ENCODE measurements at regions not wholly inside any gene's neighbourhood (a gene's known extent, or its start where the extent isn't known, plus 50 kb on each side); places are given as distances from the start of the nearest gene placed in this dataset.

DNA sequence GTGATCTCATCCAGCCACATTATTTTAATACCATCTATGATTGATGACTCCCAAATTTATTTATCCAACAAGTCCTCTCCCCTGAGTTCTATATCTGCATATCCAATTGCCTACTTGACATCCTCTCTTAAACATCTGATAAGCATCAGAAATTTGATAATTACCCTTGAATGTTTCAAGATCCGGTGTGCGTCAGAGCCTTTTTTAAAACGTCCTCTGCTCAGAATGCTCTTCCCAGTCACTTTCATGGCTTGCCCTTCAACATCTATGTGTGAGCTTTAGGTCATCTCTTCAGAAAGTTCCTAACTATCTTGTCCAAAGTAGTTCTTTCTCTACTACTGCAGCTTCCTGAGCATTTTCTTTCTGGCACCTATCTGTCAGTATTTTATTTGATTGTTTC lies 364.3 kb downstream of the PLPP3 start:
- DNase-seq = no peak

DNA sequence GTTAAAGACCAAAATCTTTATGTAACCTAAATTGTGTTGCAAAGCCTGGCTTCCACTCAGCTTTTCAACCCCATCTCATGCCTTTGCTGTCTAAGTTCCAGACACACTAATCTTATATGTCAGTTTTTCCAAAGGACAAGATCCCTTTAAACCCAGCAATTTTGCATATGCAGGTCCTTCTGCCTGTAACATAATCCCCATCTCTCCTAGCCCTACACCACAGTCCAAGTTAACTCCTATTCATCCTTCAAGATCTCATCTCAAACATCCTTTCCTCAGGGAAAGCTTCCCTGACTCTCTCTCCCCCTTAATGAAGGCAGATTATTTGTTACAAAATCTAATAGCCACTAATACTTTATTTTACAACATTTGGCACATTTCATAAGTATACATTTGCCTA lies 366.3 kb downstream of the PLPP3 start:
- no peak for DNase-seq

GRCh38 chr1:56212143-56212542 lies 367.2 kb downstream of the PLPP3 start:
- no peak for DNase-seq

DNA sequence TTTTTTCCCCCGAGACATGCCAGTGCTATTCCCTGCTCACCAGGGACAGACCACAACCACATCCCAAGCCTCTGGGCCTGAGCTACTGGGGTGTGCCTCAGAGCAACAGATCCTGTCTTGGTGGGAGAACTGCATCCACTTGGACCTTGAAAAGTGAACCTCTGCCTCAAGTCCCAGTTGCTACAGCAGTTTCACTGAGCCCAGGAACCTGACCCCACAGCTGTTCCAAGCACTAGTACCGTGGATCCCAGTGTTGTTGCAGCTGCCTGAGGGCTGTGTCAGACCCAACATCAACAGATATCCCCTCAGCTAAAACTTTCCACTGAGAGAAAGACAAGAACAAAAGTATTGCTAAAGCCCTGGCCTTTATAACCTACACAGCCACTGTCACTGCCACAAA lies 373.0 kb downstream of the PLPP3 start:
- no peak for DNase-seq

DNA sequence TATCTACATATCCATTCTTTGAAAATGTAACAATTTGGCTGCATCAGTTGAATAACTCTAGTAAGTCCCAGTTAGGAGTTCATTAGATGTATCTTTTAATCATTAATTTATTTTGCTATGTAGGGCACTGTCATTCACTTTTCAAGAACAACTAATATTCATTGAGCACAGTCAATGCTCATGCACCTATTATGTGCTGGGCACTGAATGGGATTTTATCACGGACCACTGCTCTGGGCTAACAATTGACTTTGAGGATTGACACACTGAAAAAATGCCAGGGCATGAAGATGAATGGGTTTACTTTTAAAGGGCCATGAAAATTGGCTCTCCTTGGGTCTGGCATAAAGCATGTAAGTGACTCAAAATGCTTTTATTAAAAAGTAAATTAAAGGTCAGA lies 375.2 kb downstream of the PLPP3 start:
- DNase-seq = no peak

DNA sequence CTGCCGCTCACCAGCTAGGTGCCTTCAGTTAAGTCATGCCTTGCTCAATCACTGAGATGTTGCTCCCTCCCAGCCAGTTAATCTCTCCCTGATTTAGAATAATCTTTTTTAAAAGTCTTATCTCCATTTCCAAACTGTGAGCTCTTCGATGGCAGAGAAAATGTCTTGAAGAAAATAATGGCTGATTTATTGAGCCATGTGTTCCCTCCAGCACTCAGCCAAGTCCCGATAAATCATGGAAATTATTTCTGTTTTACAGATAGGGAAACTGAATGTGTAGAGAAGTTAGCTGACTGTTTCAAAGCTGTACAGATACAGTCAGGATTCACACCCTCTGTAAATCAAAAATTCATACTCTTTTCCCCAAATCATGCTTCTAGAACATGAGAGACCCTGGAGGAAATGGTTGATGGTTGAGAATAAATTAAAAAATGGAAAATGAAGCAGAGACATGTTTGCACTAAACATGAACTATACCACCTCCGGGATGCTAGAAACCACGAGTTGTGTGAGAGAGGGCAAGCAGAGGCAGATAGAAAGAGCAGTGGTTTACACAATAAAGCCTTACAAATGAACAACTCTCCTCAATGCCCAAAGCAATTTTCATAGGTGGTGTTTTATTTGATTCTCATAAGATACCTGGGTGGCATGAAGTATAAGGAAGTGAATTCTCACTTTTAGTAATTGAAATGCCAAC lies 376.4 kb downstream of the PLPP3 start:
- DNase-seq = no peak

- DNase-seq = no peak
These were observed 377.2 kb downstream of the PLPP3 start for GRCh38 chr1:56202186-56202585.

GRCh38 chr1:56200896-56201295 lies 378.5 kb downstream of the PLPP3 start:
- no peak for DNase-seq

DNA sequence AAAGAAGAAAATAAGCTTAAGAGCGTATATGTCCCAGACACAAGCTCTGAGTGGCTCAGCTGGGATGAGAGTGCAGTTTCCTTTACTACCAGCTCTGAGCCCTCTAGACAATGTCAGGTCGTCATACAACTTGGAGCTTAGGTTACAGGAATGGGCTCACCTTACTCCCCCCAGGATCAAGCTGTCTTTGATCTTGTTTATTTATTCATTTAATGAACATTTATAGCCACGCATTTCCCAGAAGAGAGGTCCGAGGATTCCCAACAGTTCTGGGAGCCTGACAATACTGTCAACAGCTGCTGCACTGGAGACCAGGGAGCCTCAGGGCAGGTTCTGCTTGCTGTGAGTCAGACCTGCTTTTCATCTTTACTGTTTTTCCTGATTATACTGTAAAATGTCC lies 378.9 kb downstream of the PLPP3 start:
- no peak for DNase-seq

- DNase-seq = no peak
These were observed 379.4 kb downstream of the PLPP3 start for GRCh38 chr1:56199956-56200355.

DNA sequence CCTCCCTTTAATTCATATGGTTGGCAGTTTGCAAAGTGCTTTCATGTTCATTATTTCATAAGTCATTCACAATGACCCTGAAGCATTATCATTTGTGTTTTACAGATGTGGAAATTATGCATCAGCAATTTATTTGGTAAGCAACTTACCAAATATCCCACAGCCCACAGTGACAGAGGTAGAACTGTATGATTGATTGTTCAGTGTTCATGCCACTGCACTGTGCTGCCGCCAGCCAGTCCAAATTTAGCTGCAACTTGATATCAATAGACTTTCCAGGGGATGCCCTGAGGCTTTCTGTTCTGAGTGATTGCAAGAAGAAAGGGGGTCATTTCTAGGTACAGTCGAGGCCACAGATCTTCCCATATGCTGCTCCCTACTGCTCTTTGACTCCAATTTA lies 380.3 kb downstream of the PLPP3 start:
- DNase-seq = no peak

DNA sequence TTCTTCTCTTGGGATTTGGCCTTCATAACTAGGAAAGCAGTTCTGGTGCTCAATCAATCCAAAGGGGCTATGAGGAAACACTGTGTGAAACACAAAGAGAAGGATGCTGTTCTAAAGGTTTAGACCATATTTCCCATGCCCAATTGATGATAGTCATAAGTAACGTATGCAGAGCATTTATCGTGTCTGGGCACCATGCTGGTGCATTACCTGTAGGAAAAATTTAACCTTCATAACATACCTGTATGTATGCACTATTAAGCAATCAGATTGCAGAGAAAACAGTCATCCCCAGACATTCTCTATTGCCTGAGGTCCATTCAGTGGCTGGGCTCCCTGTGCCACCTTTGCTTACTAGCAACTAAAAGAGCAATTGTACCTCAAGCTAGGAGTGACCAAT lies 381.4 kb downstream of the PLPP3 start:
- no peak for DNase-seq

DNA sequence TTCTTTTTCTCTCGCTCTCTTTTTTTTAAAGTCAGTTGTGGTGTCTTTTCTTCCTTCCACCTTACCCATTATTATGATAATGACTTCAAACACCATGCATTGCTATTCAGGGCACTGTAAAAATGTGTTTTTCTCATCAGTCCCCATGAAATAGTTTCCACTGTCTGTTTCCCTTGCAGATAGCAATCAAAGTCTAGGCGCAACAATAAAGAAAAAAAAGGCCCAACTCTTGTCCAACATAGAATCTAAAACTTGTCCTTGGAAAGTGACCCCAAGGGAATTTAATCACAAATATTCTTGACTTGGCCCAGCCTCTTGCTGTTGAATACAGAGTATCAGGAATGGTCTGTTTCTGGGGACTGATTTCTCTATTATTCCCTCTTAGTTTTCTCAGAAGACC lies 382.5 kb downstream of the PLPP3 start:
- no peak for DNase-seq

GRCh38 chr1:56194701-56195300 lies 384.6 kb downstream of the PLPP3 start:
- no peak for DNase-seq

GRCh38 chr1:56193656-56194055 lies 385.7 kb downstream of the PLPP3 start:
- DNase-seq = no peak

DNA sequence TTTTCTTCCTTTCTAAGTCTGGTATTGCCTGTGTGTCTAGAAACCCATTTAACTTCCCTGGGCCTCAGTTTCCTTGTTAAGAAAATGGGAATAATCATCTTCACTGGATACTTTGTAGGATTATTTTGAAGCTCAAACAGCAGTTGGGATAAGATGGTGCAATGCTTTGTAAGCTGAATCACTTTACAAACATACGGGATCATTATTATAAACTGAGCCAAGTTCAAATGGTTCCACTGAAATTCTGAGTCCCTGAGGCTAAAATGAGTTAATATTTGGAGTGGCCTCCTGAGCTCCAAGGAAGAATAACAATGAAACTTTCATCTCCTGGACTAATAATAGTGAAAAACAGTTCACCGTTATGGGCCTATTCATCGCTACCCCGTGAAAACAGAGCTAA lies 388.0 kb downstream of the PLPP3 start:
- no peak for DNase-seq

GRCh38 chr1:56190806-56191365 lies 388.5 kb downstream of the PLPP3 start:
- DNase-seq = no peak

GRCh38 chr1:56189946-56190805 lies 389.2 kb downstream of the PLPP3 start:
- no peak for DNase-seq

DNA sequence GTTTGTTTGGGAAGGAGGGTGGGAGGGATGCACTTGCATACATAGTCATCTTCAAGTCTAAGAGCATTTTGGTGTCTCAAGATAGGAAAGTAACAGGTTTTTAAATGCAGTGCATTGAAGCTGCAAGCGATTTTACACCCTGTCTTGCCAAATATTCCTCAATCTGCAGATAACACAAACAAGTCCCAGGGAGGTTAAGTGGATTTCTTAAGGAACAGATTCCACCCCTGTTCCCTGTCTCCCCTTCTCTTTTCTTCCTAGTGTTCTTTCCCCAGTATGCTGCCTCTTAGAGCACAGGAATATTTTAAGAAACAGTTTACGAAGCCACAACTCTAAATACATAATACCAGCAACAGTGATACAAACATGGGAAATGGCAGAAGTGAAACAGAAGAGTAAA lies 389.9 kb downstream of the PLPP3 start:
- DNase-seq = no peak

DNA sequence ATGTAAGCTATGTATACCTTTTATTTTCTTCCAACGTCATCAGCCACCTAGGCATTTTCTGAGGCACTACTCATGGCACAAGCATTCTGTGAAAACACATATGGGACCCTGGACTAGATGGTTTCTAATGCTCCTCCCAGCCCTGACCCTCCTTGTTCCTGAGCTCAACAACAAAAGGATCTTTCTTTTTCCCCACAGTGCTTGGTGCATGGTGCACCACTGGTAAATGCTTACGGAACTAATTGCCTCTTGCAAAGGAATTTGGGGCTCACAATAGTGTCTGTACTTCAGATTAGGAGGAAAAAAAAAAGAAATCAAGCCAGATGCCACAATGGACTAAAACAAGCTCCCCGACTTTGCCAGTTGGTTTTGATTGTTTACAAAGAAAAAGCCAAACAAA lies 390.5 kb downstream of the PLPP3 start:
- DNase-seq = no peak

- no peak for DNase-seq
These were observed 391.1 kb downstream of the PLPP3 start for GRCh38 chr1:56188221-56188620.

DNA sequence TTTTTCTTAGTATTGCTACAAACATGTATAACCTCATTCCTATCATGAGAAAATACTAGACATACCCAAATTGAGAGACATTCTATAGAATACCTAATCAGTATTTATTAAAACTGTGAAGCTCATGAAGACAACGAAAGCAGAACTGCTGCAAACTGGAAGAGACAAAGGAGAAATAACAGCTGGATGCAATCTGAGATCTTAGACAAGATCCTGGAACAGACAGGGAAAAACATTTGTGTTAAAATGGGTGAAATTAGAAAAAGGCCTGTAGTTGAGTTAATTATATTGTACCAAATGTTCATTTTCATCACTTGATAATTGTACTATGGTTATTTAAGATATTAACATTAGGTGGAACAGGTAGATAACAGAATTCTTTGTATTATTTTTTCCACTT lies 392.0 kb downstream of the PLPP3 start:
- no peak for DNase-seq

- no peak for DNase-seq
These were observed 393.9 kb downstream of the PLPP3 start for GRCh38 chr1:56185493-56185892.

DNA sequence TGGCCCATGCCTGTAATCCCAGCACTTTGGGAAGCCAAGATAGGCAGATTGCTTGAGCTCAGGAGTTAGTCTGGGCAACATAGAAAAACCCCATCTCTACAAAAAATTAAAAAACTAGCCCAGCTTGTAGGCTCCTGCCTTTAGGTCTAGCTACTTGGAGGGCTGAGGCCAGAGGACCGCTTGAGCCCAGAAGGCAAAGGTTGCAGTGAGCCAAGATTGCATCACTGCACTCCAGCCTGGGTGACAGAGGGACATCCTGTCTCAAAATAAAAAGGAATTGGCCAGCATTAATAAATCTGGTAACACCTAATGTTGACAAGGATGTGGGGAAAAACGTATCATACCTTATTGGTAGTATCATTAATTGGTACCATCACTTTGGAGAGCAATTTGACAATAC lies 396.2 kb downstream of the PLPP3 start:
- DNase-seq = no peak
